H1 (cell line): ENCODE measurements at regions not wholly inside any gene's neighbourhood (a gene's known extent, or its start where the extent isn't known, plus 50 kb on each side); places are given as distances from the start of the nearest gene placed in this dataset.

Experiments
- CTCF ChIA-PET: fragments of 300-600 bp; sonication (Branson Sonifier 250); formaldehyde crosslinking; loops from one replicate; lab custom pipeline; 2021; ENCODE audit not compliant: partially characterized antibody; lab: Charles Lee
- POLR2A ChIA-PET: fragments of 300-600 bp; sonication (Branson Sonifier 250); formaldehyde crosslinking; loops from one replicate; lab custom pipeline; 2021; ENCODE audit warnings: inconsistent platforms; ENCODE audit not compliant: partially characterized antibody; lab: Charles Lee
- DNase-seq, 2 experiments: peaks; one replicate each; pipeline versions ENCODE4 v3.0.0 to v3.0.0-alpha.2; 2010 to 2022; ENCODE audit warnings: low spot score in 2 of 2, low read depth in 1 of 2, mixed read lengths in 1 of 2
- FAIRE-seq: peaks from 2 replicates; lab custom pipeline; 2011; peaks lifted over from hg19 to GRCh38; lab: Jason Lieb, UNC
- H2AFZ ChIP-seq: 2 replicates; pipeline ENCODE4 v1.8.1; 2012; ENCODE audit warnings: low read length, inconsistent platforms
- H2AK5ac ChIP-seq: 2 replicates; pipeline ENCODE4 v1.6.1; 2013; ENCODE audit warnings: low read depth, low read length
- H2BK120ac ChIP-seq: replicated peaks from 2 replicates; pipeline ENCODE3; 2013; ENCODE audit warnings: low read depth, low read length, inconsistent platforms
- H2BK12ac ChIP-seq: 2 replicates; pipeline ENCODE4 v1.6.1; 2013; ENCODE audit warnings: low read depth, low read length
- H2BK15ac ChIP-seq: 2 replicates; pipeline ENCODE4 v1.6.1; 2013; ENCODE audit warnings: low read length
- H2BK20ac ChIP-seq: 2 replicates; pipeline ENCODE4 v1.6.1; 2013; ENCODE audit warnings: low read length
- H2BK5ac ChIP-seq: 2 replicates; pipeline ENCODE4 v1.6.1; 2013; ENCODE audit warnings: low read depth, low read length
- H3K14ac ChIP-seq: 2 replicates; pipeline ENCODE4 v1.6.1; 2013; ENCODE audit warnings: inconsistent platforms; ENCODE audit not compliant: insufficient read length
- H3K18ac ChIP-seq: 2 replicates; pipeline ENCODE4 v1.6.1; 2013; ENCODE audit warnings: low read length; ENCODE audit errors: extremely low read depth
- H3K23ac ChIP-seq: 2 replicates; pipeline ENCODE4 v1.6.1; 2013; ENCODE audit warnings: inconsistent platforms; ENCODE audit not compliant: insufficient read length
- H3K23me2 ChIP-seq: 2 replicates; pipeline ENCODE4 v1.6.1; 2013; ENCODE audit warnings: low read depth, low read length
- H3K27ac ChIP-seq: 2 replicates; pipeline ENCODE4 v1.6.1; 2011; ENCODE audit warnings: low read depth, low read length, inconsistent platforms
- H3K27me3 ChIP-seq, 4 experiments: replicated peaks in 1 of 4; 1 replicate in 1 of 4; 2 replicates in 3 of 4; pipeline versions ENCODE4 v1.6.1 to v1.8.1; 2011 to 2013; ENCODE audit warnings: low read length in 3 of 4, mild to moderate bottlenecking in 3 of 4, inconsistent platforms in 2 of 4, mixed read lengths in 2 of 4, moderate library complexity in 1 of 4; ENCODE audit not compliant: control insufficient read depth in 3 of 4, insufficient read depth in 3 of 4; ENCODE audit errors: extremely low read depth in 1 of 4
- H3K36me3 ChIP-seq, 4 experiments: 2 replicates each; pipeline versions ENCODE4 v1.6.1 to v1.8.1; 2011 to 2013; ENCODE audit warnings: mild to moderate bottlenecking in 4 of 4, low read length in 3 of 4, moderate library complexity in 2 of 4, control low read depth in 1 of 4, inconsistent platforms in 1 of 4; ENCODE audit not compliant: insufficient read depth in 4 of 4, control insufficient read depth in 2 of 4
- H3K4ac ChIP-seq: replicated peaks from 2 replicates; pipeline ENCODE3; 2013; ENCODE audit warnings: low read length, low read depth, mixed read lengths, inconsistent platforms; ENCODE audit not compliant: insufficient read length
- H3K4me1 ChIP-seq, 4 experiments: replicated peaks in 1 of 4; 1 replicate in 1 of 4; 2 replicates in 3 of 4; pipeline versions ENCODE4 v1.6.1 to v1.8.1; 2011 to 2013; ENCODE audit warnings: low read length in 3 of 4, inconsistent platforms in 2 of 4, mixed read lengths in 1 of 4; ENCODE audit not compliant: insufficient read depth in 4 of 4, control insufficient read depth in 3 of 4
- H3K4me2 ChIP-seq, 2 experiments: 2 replicates each; pipeline versions ENCODE4 v1.6.1 to v1.8.1; 2011 to 2013; ENCODE audit warnings: low read depth in 2 of 2, low read length in 2 of 2, control low read depth in 1 of 2, inconsistent platforms in 1 of 2, mild to moderate bottlenecking in 1 of 2; ENCODE audit not compliant: insufficient read depth in 1 of 2
- H3K4me3 ChIP-seq, 4 experiments: fragments of 200-600, 300-600 bp in 1 of 4; sonication (generic), shearing (Covaris generic), sonication (Bioruptor Twin) in 1 of 4; 2 replicates each; pipeline versions ENCODE4 v1.5.1 to v1.8.1; 2011 to 2016; ENCODE audit warnings: low read length in 4 of 4, low read depth in 3 of 4, control low read depth in 2 of 4, inconsistent platforms in 2 of 4, mild to moderate bottlenecking in 2 of 4, mixed read lengths in 1 of 4, moderate library complexity in 1 of 4; ENCODE audit not compliant: insufficient read depth in 2 of 4; ENCODE audit errors: extremely low read depth in 1 of 4
- H3K56ac ChIP-seq: replicated peaks from 2 replicates; pipeline ENCODE3; 2013; ENCODE audit warnings: low read depth, mild to moderate bottlenecking, mixed read lengths, low read length, inconsistent platforms; ENCODE audit not compliant: insufficient read length
- H3K79me1 ChIP-seq: 2 replicates; pipeline ENCODE4 v1.6.1; 2013; ENCODE audit warnings: low read depth, low read length, control low read depth
- H3K79me2 ChIP-seq, 2 experiments: 2 replicates each; pipeline versions ENCODE4 v1.6.1 to v1.8.1; 2012 to 2013; ENCODE audit warnings: low read length in 2 of 2, mild to moderate bottlenecking in 2 of 2, inconsistent platforms in 1 of 2; ENCODE audit not compliant: insufficient read depth in 2 of 2, control insufficient read depth in 1 of 2
- H3K9ac ChIP-seq, 4 experiments: replicated peaks in 1 of 4; 1 replicate in 1 of 4; 2 replicates in 3 of 4; pipeline versions ENCODE4 v1.6.1 to v1.8.1; 2011 to 2013; ENCODE audit warnings: low read depth in 3 of 4, low read length in 3 of 4, control low read depth in 2 of 4, mild to moderate bottlenecking in 2 of 4, moderate library complexity in 2 of 4, inconsistent platforms in 1 of 4; ENCODE audit errors: extremely low read depth in 1 of 4
- H3K9me3 ChIP-seq, 2 experiments: 2 replicates each; pipeline versions ENCODE4 v1.6.1 to v1.8.1; 2012 to 2013; ENCODE audit warnings: mild to moderate bottlenecking in 2 of 2, moderate library complexity in 2 of 2, control low read depth in 1 of 2, inconsistent platforms in 1 of 2, low read depth in 1 of 2, low read length in 1 of 2, mixed read lengths in 1 of 2; ENCODE audit not compliant: insufficient read depth in 2 of 2
- H4K20me1 ChIP-seq, 2 experiments: replicated peaks in 1 of 2; 2 replicates each; pipeline versions ENCODE3 to v1.8.1; 2011 to 2013; ENCODE audit warnings: inconsistent platforms in 2 of 2, low read length in 2 of 2, mild to moderate bottlenecking in 1 of 2; ENCODE audit not compliant: insufficient read depth in 2 of 2, control insufficient read depth in 1 of 2
- H4K5ac ChIP-seq: 2 replicates; pipeline ENCODE4 v1.6.1; 2013; ENCODE audit warnings: low read length, low read depth, mixed read lengths, inconsistent platforms; ENCODE audit not compliant: insufficient read length
- H4K8ac ChIP-seq: 2 replicates; pipeline ENCODE4 v1.8.0; 2013; ENCODE audit warnings: mild to moderate bottlenecking, moderate library complexity, low read length, inconsistent platforms; ENCODE audit not compliant: insufficient read depth; ENCODE audit errors: extremely low read depth
- H4K91ac ChIP-seq: replicated peaks from 2 replicates; pipeline ENCODE3; 2013; ENCODE audit warnings: low read length, mixed read lengths, inconsistent platforms; ENCODE audit not compliant: insufficient read length
- RAD21 ChIP-seq, 2 experiments: IDR thresholded peaks in 1 of 2; conservative IDR thresholded peaks in 1 of 2; 2 replicates each; pipeline ENCODE4 v1.6.1; 2011; ENCODE audit warnings: low read depth in 2 of 2, low read length in 2 of 2, improper control_type of control experiment in 1 of 2, inconsistent platforms in 1 of 2, mild to moderate bottlenecking in 1 of 2, moderate library complexity in 1 of 2
- WGBS, 2 experiments: shearing (Covaris generic) in 1 of 2; methylation state at CpG; one replicate each; pipeline versions ENCODE4 v1.1.6 to v1.1.7; 2013 to 2015; ENCODE audit warnings: low lambda C conversion rate in 2 of 2, mixed read lengths in 2 of 2, inconsistent platforms in 1 of 2, low coverage in 1 of 2, missing lambda C conversion rate in 1 of 2; ENCODE audit not compliant: insufficient replicate concordance in 2 of 2, insufficient coverage in 1 of 2, insufficient read length in 1 of 2; ENCODE audit errors: extremely low coverage in 1 of 2, missing lambda C conversion rate in 1 of 2; 5-methylcytosine and 5-hydroxymethylcytosine counted together
- TF ChIP-seq, protein P1 (sequence below), 3 experiments: IDR thresholded peaks; 1 replicate in 2 of 3; 2 replicates in 1 of 3; pipeline versions ENCODE4 v1.5.1 to v1.6.1; 2011; ENCODE audit warnings: low read length in 3 of 3, mild to moderate bottlenecking in 3 of 3, inconsistent platforms in 2 of 3, low read depth in 1 of 3, moderate library complexity in 1 of 3; ENCODE audit not compliant: insufficient read depth in 1 of 3; ENCODE audit errors: control extremely low read depth in 1 of 3
- TF ChIP-seq, protein P2 (sequence below): IDR thresholded peaks from 2 replicates; pipeline ENCODE4 v1.6.1; 2012; ENCODE audit warnings: inconsistent platforms

DNA sequence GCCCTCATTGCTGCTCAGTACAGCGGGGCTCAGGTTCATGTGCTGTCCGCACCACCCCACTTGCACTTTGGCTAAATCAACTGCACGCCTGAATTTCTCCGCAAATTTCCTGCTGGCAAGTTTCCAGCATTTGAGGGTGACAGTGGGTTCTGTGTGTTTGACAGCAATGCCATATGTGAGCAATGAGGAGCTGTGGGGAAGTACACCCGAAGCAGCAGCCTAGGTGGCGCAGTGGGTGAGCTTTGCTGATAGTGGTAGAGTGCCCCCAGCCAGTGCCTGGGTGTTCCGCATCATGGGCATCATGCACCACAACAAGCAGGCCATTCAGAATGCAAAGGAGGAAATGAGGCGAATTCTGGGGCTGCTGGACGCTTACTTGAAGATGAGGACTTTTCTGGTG, 103.9 kb upstream of the POT1 start:
- Histone ChIP-seq H2BK20ac (no peak overlapping the region), H2BK120ac (no peak overlapping the region), H3K27me3 (no peaks in the 10 kb centered on the region), H4K91ac (no peak overlapping the region), H4K5ac (no peak overlapping the region), H2AK5ac (no peak overlapping the region), H3K4me1 (no peaks in the 10 kb centered on the region), H3K4ac (no peak overlapping the region), H3K79me2 (no peaks in the 10 kb centered on the region), H3K23me2 (no peaks in the 10 kb centered on the region), H3K14ac (no peak overlapping the region), H3K18ac (no peak overlapping the region), H3K79me1 (no peaks in the 10 kb centered on the region), H3K36me3 (no peaks in the 10 kb centered on the region), H3K9ac (no peak overlapping the region), H2BK12ac (no peak overlapping the region), H3K56ac (no peak overlapping the region), H3K9me3 (no peaks in the 10 kb centered on the region), H4K8ac (no peak overlapping the region), H3K4me2 (no peak overlapping the region), H3K27ac (no peak overlapping the region), H4K20me1 (no peaks in the 10 kb centered on the region), H2BK15ac (no peak overlapping the region), H2AFZ (0 out of 2 replicates have a peak overlapping the region, but pooled peaks have one; percentile 50), H2BK5ac (no peak overlapping the region), H3K4me3 (no peak overlapping the region), H3K23ac (no peak overlapping the region)
- POLR2A ChIA-PET: no interaction called here
- TF ChIP-seq RAD21 (IDR thresholded peaks at IDR 0.05 in 1 of 2, conservative IDR thresholded peaks at IDR 0.05 in 1 of 2; ENCODE audit: low read depth in 2 of 2, low read length in 2 of 2): peak; percentile 23 to 28; a peak in 3 of 4 replicates
- TF ChIP-seq, protein P1, sequence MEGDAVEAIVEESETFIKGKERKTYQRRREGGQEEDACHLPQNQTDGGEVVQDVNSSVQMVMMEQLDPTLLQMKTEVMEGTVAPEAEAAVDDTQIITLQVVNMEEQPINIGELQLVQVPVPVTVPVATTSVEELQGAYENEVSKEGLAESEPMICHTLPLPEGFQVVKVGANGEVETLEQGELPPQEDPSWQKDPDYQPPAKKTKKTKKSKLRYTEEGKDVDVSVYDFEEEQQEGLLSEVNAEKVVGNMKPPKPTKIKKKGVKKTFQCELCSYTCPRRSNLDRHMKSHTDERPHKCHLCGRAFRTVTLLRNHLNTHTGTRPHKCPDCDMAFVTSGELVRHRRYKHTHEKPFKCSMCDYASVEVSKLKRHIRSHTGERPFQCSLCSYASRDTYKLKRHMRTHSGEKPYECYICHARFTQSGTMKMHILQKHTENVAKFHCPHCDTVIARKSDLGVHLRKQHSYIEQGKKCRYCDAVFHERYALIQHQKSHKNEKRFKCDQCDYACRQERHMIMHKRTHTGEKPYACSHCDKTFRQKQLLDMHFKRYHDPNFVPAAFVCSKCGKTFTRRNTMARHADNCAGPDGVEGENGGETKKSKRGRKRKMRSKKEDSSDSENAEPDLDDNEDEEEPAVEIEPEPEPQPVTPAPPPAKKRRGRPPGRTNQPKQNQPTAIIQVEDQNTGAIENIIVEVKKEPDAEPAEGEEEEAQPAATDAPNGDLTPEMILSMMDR (IDR thresholded peaks at IDR 0.05; ENCODE audit: control extremely low read depth in 1 of 3, insufficient read depth in 1 of 3, low read depth in 1 of 3, low read length in 3 of 3): peak in 2 of 3 experiments; percentile 18 to 42; a peak in 2 of 4 replicates
- TF ChIP-seq, protein P2, sequence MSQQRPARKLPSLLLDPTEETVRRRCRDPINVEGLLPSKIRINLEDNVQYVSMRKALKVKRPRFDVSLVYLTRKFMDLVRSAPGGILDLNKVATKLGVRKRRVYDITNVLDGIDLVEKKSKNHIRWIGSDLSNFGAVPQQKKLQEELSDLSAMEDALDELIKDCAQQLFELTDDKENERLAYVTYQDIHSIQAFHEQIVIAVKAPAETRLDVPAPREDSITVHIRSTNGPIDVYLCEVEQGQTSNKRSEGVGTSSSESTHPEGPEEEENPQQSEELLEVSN: no peak
- WGBS, 2 experiments: 92% methylated on average over 9 of the region's 9 CpGs; no CpG with 5 or more reads in 1 of the 2 experiments
- FAIRE-seq (no peak), DNase-seq (no peak)
- CTCF ChIA-PET: interaction anchor here (1.0 kb wide), 1 partner anchor 11 kb away, joined by 3 read pairs; no protein-coding TSS in a partner anchor
